Activated naive CD8-positive, alpha-beta T cell treated with anti-CD3 and anti-CD28 coated beads for 36 hours (primary cell): ENCODE measurements at regions not wholly inside any gene's neighbourhood (a gene's known extent, or its start where the extent isn't known, plus 50 kb on each side); places are given as distances from the start of the nearest gene placed in this dataset.
A peak's percentile ranks its signal among the peaks of the same experiment; 100 is the strongest.

Experiments
- DNase-seq: peaks from one replicate; pipeline ENCODE4 v3.0.0; 2021
- H3K27ac Mint-ChIP-seq: one replicate; pipeline ENCODE4 v1.8.0; 2022; ENCODE audit warnings: mild to moderate bottlenecking, moderate library complexity, mixed read lengths
- H3K27me3 Mint-ChIP-seq: one replicate; pipeline ENCODE4 v1.8.0; 2022; ENCODE audit warnings: mild to moderate bottlenecking, mixed read lengths
- H3K36me3 Mint-ChIP-seq: one replicate; pipeline ENCODE4 v1.8.0; 2021; ENCODE audit warnings: mild to moderate bottlenecking, mixed read lengths
- H3K4me1 Mint-ChIP-seq: one replicate; pipeline ENCODE4 v1.8.0; 2021; ENCODE audit warnings: mixed read lengths
- H3K4me3 Mint-ChIP-seq: one replicate; pipeline ENCODE4 v1.8.0; 2022; ENCODE audit warnings: mild to moderate bottlenecking, moderate library complexity, mixed read lengths
- H3K9me3 Mint-ChIP-seq: one replicate; pipeline ENCODE4 v1.8.0; 2022; ENCODE audit warnings: mixed read lengths

- no peak overlapping the region for H3K4me3 Mint-ChIP-seq
- DNase-seq: no peak
- peaks cover 17% of the 10 kb centered on the region for H3K27me3 Mint-ChIP-seq
- H3K9me3 Mint-ChIP-seq: peaks cover 4% of the 10 kb centered on the region
- no peaks in the 10 kb centered on the region for H3K4me1 Mint-ChIP-seq
- no peak overlapping the region for H3K27ac Mint-ChIP-seq
- H3K36me3 Mint-ChIP-seq: no peaks in the 10 kb centered on the region
These were observed 326.7 kb upstream of the NCAM1 start for GRCh38 chr11:112634551-112634950.

GRCh38 chr11:112634995-112635737 lies 326.1 kb upstream of the NCAM1 start:
- no peak for DNase-seq
- Mint-ChIP-seq H3K9me3 (peaks cover 4% of the 10 kb centered on the region), H3K27me3 (peaks cover 17% of the 10 kb centered on the region), H3K36me3 (no peaks in the 10 kb centered on the region), H3K4me1 (no peaks in the 10 kb centered on the region), H3K4me3 (no peak overlapping the region), H3K27ac (no peak overlapping the region)

- H3K4me3 Mint-ChIP-seq: no peak overlapping the region
- peaks cover 20% of the 10 kb centered on the region for H3K27me3 Mint-ChIP-seq
- H3K4me1 Mint-ChIP-seq: no peaks in the 10 kb centered on the region
- no peak overlapping the region for H3K27ac Mint-ChIP-seq
- DNase-seq: no peak
- H3K36me3 Mint-ChIP-seq: peaks cover 1% of the 10 kb centered on the region
- peaks cover 15% of the 10 kb centered on the region for H3K9me3 Mint-ChIP-seq
These were observed 324.1 kb upstream of the NCAM1 start for GRCh38 chr11:112637076-112637475.

GRCh38 chr11:112637876-112638275 lies 323.3 kb upstream of the NCAM1 start:
- peaks cover 1% of the 10 kb centered on the region for H3K36me3 Mint-ChIP-seq
- no peaks in the 10 kb centered on the region for H3K4me1 Mint-ChIP-seq
- no peak overlapping the region for H3K4me3 Mint-ChIP-seq
- peaks cover 18% of the 10 kb centered on the region for H3K9me3 Mint-ChIP-seq
- no peak overlapping the region for H3K27ac Mint-ChIP-seq
- no peak for DNase-seq
- H3K27me3 Mint-ChIP-seq: peaks cover 19% of the 10 kb centered on the region

GRCh38 chr11:112639469-112639868 lies 321.8 kb upstream of the NCAM1 start:
- H3K36me3 Mint-ChIP-seq: peaks cover 1% of the 10 kb centered on the region
- H3K27ac Mint-ChIP-seq: no peak overlapping the region
- peaks cover 18% of the 10 kb centered on the region for H3K9me3 Mint-ChIP-seq
- H3K27me3 Mint-ChIP-seq: peaks cover 14% of the 10 kb centered on the region
- no peak overlapping the region for H3K4me3 Mint-ChIP-seq
- DNase-seq: no peak
- H3K4me1 Mint-ChIP-seq: no peaks in the 10 kb centered on the region

GRCh38 chr11:112643416-112643815 lies 317.8 kb upstream of the NCAM1 start:
- Mint-ChIP-seq H3K36me3 (peaks cover 1% of the 10 kb centered on the region), H3K4me1 (no peaks in the 10 kb centered on the region), H3K9me3 (peaks cover 18% of the 10 kb centered on the region), H3K4me3 (no peak overlapping the region), H3K27ac (no peak overlapping the region), H3K27me3 (peaks cover 11% of the 10 kb centered on the region)
- no peak for DNase-seq

GRCh38 chr11:112644410-112645131 lies 316.6 kb upstream of the NCAM1 start:
- Mint-ChIP-seq H3K9me3 (peaks cover 15% of the 10 kb centered on the region), H3K27ac (no peak overlapping the region), H3K4me1 (no peaks in the 10 kb centered on the region), H3K27me3 (peaks cover 11% of the 10 kb centered on the region), H3K4me3 (no peak overlapping the region), H3K36me3 (peaks cover 1% of the 10 kb centered on the region)
- DNase-seq: no peak

GRCh38 chr11:112649856-112650255 lies 311.4 kb upstream of the NCAM1 start:
- H3K4me3 Mint-ChIP-seq: no peak overlapping the region
- H3K36me3 Mint-ChIP-seq: no peaks in the 10 kb centered on the region
- no peaks in the 10 kb centered on the region for H3K9me3 Mint-ChIP-seq
- peaks cover 13% of the 10 kb centered on the region for H3K27me3 Mint-ChIP-seq
- H3K27ac Mint-ChIP-seq: peak overlapping the region; percentile 40
- DNase-seq: no peak
- no peaks in the 10 kb centered on the region for H3K4me1 Mint-ChIP-seq

- H3K4me3 Mint-ChIP-seq: no peak overlapping the region
- H3K36me3 Mint-ChIP-seq: no peaks in the 10 kb centered on the region
- no peaks in the 10 kb centered on the region for H3K9me3 Mint-ChIP-seq
- H3K27me3 Mint-ChIP-seq: peaks cover 13% of the 10 kb centered on the region
- H3K27ac Mint-ChIP-seq: no peak overlapping the region
- no peaks in the 10 kb centered on the region for H3K4me1 Mint-ChIP-seq
- no peak for DNase-seq
These were observed 310.7 kb upstream of the NCAM1 start for GRCh38 chr11:112650527-112650926.

- DNase-seq: no peak
- Mint-ChIP-seq H3K4me3 (no peak overlapping the region), H3K27ac (no peak overlapping the region), H3K4me1 (no peaks in the 10 kb centered on the region), H3K36me3 (no peaks in the 10 kb centered on the region), H3K27me3 (peaks cover 8% of the 10 kb centered on the region), H3K9me3 (no peaks in the 10 kb centered on the region)
These were observed 309.8 kb upstream of the NCAM1 start for GRCh38 chr11:112651386-112651785.

- DNase-seq: no peak
- peaks cover 4% of the 10 kb centered on the region for H3K27me3 Mint-ChIP-seq
- H3K4me3 Mint-ChIP-seq: no peak overlapping the region
- H3K27ac Mint-ChIP-seq: no peak overlapping the region
- no peaks in the 10 kb centered on the region for H3K9me3 Mint-ChIP-seq
- no peaks in the 10 kb centered on the region for H3K4me1 Mint-ChIP-seq
- H3K36me3 Mint-ChIP-seq: no peaks in the 10 kb centered on the region
These were observed 308.3 kb upstream of the NCAM1 start for GRCh38 chr11:112652786-112653390.

GRCh38 chr11:112655371-112655770 lies 305.8 kb upstream of the NCAM1 start:
- Mint-ChIP-seq H3K27me3 (peaks cover 4% of the 10 kb centered on the region), H3K27ac (no peak overlapping the region), H3K36me3 (no peaks in the 10 kb centered on the region), H3K4me3 (no peak overlapping the region), H3K9me3 (no peaks in the 10 kb centered on the region), H3K4me1 (no peaks in the 10 kb centered on the region)
- DNase-seq: no peak

- Mint-ChIP-seq H3K27me3 (no peaks in the 10 kb centered on the region), H3K9me3 (no peaks in the 10 kb centered on the region), H3K4me1 (no peaks in the 10 kb centered on the region), H3K36me3 (no peaks in the 10 kb centered on the region), H3K27ac (no peak overlapping the region), H3K4me3 (no peak overlapping the region)
- no peak for DNase-seq
These were observed 304.3 kb upstream of the NCAM1 start for GRCh38 chr11:112656772-112657428.

GRCh38 chr11:112658431-112658878 lies 302.8 kb upstream of the NCAM1 start:
- DNase-seq: no peak
- no peaks in the 10 kb centered on the region for H3K4me1 Mint-ChIP-seq
- no peaks in the 10 kb centered on the region for H3K27me3 Mint-ChIP-seq
- no peak overlapping the region for H3K4me3 Mint-ChIP-seq
- no peaks in the 10 kb centered on the region for H3K9me3 Mint-ChIP-seq
- H3K27ac Mint-ChIP-seq: no peak overlapping the region
- H3K36me3 Mint-ChIP-seq: no peaks in the 10 kb centered on the region

- DNase-seq: no peak
- no peaks in the 10 kb centered on the region for H3K4me1 Mint-ChIP-seq
- H3K9me3 Mint-ChIP-seq: no peaks in the 10 kb centered on the region
- no peak overlapping the region for H3K4me3 Mint-ChIP-seq
- no peaks in the 10 kb centered on the region for H3K36me3 Mint-ChIP-seq
- no peaks in the 10 kb centered on the region for H3K27me3 Mint-ChIP-seq
- no peak overlapping the region for H3K27ac Mint-ChIP-seq
These were observed 300.1 kb upstream of the NCAM1 start for GRCh38 chr11:112661146-112661545.
